ENCODE measurements at regions not wholly inside any gene's neighbourhood (a gene's known extent, or its start where the extent isn't known, plus 50 kb on each side); places are given as distances from the start of the nearest gene placed in this dataset.

DNA sequence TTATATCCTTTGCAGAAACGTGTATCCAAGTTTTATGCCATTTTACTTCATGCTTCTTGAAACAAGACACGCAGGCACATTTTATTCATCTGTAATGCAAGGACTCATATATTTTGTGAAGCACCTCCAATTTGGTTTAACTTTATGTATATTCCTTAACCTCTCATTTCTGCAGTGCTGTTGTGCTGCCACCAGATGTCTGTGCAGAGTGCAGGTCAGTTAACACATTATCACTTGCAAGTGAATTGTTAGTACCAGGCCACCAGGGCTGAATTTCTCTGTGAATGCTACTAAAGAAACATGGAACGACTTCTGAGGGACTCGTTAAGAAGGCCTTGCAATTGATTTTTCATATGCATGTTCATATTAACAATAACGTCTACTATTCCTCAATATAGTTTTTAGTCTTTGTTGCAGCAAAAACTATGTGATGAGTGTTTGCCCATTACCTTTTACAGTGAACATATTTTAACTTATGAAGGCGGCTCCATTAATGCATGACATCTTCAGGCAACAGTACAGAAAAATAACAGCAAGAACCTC is 770.3 kb downstream of the NLGN4X start:
- Mint-ChIP-seq H3K36me3 (ENCODE audit: low read depth) (no peaks in the 10 kb centered on the region), H3K4me3 (no peak overlapping the region), H3K27ac (no peak overlapping the region), H3K9me3 (peaks cover 22% of the 10 kb centered on the region), H3K4me1 (ENCODE audit: low read depth) (no peaks in the 10 kb centered on the region), H3K27me3 (ENCODE audit: insufficient read depth) (no peaks in the 10 kb centered on the region)
- no peak for DNase-seq
- TF ChIP-seq, protein P1, sequence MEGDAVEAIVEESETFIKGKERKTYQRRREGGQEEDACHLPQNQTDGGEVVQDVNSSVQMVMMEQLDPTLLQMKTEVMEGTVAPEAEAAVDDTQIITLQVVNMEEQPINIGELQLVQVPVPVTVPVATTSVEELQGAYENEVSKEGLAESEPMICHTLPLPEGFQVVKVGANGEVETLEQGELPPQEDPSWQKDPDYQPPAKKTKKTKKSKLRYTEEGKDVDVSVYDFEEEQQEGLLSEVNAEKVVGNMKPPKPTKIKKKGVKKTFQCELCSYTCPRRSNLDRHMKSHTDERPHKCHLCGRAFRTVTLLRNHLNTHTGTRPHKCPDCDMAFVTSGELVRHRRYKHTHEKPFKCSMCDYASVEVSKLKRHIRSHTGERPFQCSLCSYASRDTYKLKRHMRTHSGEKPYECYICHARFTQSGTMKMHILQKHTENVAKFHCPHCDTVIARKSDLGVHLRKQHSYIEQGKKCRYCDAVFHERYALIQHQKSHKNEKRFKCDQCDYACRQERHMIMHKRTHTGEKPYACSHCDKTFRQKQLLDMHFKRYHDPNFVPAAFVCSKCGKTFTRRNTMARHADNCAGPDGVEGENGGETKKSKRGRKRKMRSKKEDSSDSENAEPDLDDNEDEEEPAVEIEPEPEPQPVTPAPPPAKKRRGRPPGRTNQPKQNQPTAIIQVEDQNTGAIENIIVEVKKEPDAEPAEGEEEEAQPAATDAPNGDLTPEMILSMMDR (IDR thresholded peaks at IDR 0.05), result no peak

DNA sequence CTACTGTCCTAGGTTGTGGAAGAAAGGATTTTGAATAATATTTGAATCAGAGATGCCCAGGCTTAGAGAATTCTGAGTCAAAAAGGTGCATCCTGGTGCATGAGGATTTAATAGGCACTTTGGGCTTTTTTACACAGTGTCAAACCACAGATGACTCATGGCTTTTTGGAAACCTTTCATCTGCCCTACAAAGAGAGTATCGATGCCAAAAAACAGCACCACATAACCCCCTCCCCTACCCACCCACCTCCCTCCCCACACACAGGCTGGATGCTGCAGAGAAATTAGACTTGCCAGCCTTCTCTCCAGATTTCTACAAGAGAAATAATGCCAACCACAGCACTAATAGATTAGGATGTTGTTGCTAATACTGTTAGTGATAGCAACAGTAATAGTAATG is 779.3 kb downstream of the NLGN4X start:
- Mint-ChIP-seq H3K27ac (no peak overlapping the region), H3K9me3 (peaks cover 5% of the 10 kb centered on the region; the same call in 1 of the 2 replicates), H3K4me3 (no peak overlapping the region)

DNA sequence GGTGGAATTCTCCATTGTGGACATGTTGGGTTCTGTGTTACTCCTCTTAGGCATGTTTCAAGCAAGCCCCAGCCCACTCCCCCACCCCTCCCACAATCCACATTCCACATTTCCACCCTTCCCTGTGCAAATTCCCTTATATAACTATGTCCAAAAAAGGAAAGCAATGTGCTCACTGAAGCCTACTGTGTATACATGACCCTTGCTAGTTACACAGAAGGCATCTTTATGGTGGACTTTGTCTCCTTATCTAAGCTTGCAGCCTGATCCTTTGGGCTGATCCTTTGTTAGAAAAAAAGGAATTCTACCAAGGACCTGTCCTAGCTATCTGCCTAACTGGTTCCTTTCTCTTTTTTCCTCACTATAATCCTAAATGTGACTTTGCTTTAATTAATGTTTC is 796.8 kb downstream of the NLGN4X start:
- no peak overlapping the region for H3K4me3 Mint-ChIP-seq
- TF ChIP-seq, protein P1 (IDR thresholded peaks at IDR 0.05), result no peak
- no peak for DNase-seq
- H3K36me3 Mint-ChIP-seq (ENCODE audit: low read depth), result no peaks in the 10 kb centered on the region; the same call in 1 of the 2 replicates
- H3K4me1 Mint-ChIP-seq (ENCODE audit: low read depth), result no peaks in the 10 kb centered on the region
- H3K27me3 Mint-ChIP-seq (ENCODE audit: insufficient read depth), result no peaks in the 10 kb centered on the region
- H3K9me3 Mint-ChIP-seq, result peaks cover 8% of the 10 kb centered on the region; the same call in 1 of the 2 replicates
- H3K27ac Mint-ChIP-seq, result no peak overlapping the region

More for the DNA sequence above, 779.3 kb downstream of the NLGN4X start:
- Mint-ChIP-seq H3K36me3 (ENCODE audit: low read depth) (no peaks in the 10 kb centered on the region), H3K27me3 (ENCODE audit: insufficient read depth) (no peaks in the 10 kb centered on the region), H3K4me1 (ENCODE audit: low read depth) (no peaks in the 10 kb centered on the region)
- TF ChIP-seq, protein P1 (IDR thresholded peaks at IDR 0.05), result no peak
- no peak for DNase-seq

DNA sequence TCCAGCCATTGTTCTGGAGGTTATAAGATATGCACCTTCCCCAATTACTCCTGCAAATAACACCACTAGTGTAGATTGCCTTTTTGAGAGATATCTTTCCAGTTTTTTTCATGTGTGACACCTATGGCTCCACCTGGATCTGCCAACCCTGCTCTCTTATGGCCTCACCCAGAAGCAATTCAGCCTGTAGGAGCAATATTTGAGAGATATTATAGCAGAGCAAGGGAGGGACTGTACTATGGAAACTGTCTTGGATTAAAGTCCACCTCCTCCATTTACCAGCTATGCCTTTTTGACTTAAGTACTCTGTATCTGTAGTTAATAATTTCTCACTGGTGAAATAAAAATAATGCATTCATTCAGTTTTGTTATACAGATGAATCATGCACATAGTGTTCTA is 803.5 kb downstream of the NLGN4X start:
- TF ChIP-seq, protein P1 (IDR thresholded peaks at IDR 0.05), result no peak
- no peaks in the 10 kb centered on the region for H3K27me3 Mint-ChIP-seq (ENCODE audit: insufficient read depth)
- DNase-seq, result no peak
- no peak overlapping the region for H3K27ac Mint-ChIP-seq
- peaks cover 14% of the 10 kb centered on the region for H3K9me3 Mint-ChIP-seq
- H3K4me3 Mint-ChIP-seq, result no peak overlapping the region
- H3K4me1 Mint-ChIP-seq (ENCODE audit: low read depth), result no peaks in the 10 kb centered on the region
- no peaks in the 10 kb centered on the region; the same call in 1 of the 2 replicates for H3K36me3 Mint-ChIP-seq (ENCODE audit: low read depth)

DNA sequence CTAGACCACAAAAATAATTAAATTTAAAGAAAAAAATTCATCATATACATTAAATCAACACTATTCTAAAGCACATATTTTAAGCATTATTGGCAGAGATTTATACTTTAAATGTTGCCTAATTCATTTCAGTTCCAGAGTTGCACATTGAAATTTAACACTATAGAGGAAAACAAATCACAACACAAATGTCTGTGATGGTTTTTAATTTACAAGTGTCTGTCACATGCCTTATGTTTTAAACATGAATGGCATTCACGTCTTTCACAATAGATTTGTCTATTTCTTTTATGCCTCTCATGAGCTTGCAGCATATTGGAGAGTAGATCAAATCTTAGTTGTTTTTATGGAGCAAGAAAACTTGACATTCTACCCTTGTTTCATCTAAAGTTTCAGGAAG is 811.3 kb downstream of the NLGN4X start:
- Mint-ChIP-seq H3K4me1 (ENCODE audit: low read depth) (no peaks in the 10 kb centered on the region), H3K36me3 (ENCODE audit: low read depth) (no peaks in the 10 kb centered on the region), H3K27me3 (ENCODE audit: insufficient read depth) (no peaks in the 10 kb centered on the region), H3K27ac (no peak overlapping the region), H3K9me3 (peaks cover 7% of the 10 kb centered on the region), H3K4me3 (no peak overlapping the region)
- TF ChIP-seq, protein P1 (IDR thresholded peaks at IDR 0.05), result no peak
- no peak for DNase-seq

DNA sequence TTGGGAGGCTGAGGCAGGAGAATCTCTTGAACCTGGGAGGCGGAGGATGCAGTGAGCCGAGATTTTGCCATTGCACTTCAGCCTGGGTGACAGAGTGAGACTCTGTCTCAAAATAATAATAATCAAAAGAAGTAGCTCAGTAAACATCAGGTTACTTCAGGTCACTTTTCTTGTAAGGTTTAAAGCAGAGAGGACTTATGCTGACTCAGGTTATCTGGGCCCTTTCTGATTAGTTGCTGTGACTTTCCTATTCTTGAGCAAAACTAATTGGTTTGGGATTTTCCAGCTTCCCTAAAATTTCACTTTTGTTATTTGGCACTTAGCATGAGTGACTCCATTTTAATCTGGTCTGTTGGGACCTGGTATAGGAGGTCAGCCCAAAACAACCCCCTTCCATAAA is 812.9 kb downstream of the NLGN4X start:
- DNase-seq, result no peak
- Mint-ChIP-seq H3K4me3 (no peak overlapping the region), H3K9me3 (peaks cover 5% of the 10 kb centered on the region; the same call in 1 of the 2 replicates), H3K27ac (no peak overlapping the region), H3K36me3 (ENCODE audit: low read depth) (no peaks in the 10 kb centered on the region), H3K27me3 (ENCODE audit: insufficient read depth) (no peaks in the 10 kb centered on the region), H3K4me1 (ENCODE audit: low read depth) (no peaks in the 10 kb centered on the region)
- TF ChIP-seq, protein P1 (IDR thresholded peaks at IDR 0.05), result no peak
